Trophoblast cell (in vitro differentiated cells and primary cell): ENCODE measurements at regions not wholly inside any gene's neighbourhood (a gene's known extent, or its start where the extent isn't known, plus 50 kb on each side); places are given as distances from the start of the nearest gene placed in this dataset.

Source experiments
- DNase-seq, 2 donors: peaks; one replicate each; pipeline ENCODE4 v3.0.0-alpha.2; 2016
- H2AFZ ChIP-seq: 2 replicates; pipeline ENCODE4 v1.6.1; 2013; ENCODE audit warnings: low read length, moderate library complexity, mild to moderate bottlenecking; ENCODE audit not compliant: insufficient read depth, poor library complexity
- H2AK5ac ChIP-seq: 2 replicates; pipeline ENCODE4 v1.6.1; 2013; ENCODE audit warnings: mild to moderate bottlenecking, low read length
- H2BK120ac ChIP-seq: 2 replicates; pipeline ENCODE4 v1.6.1; 2013; ENCODE audit warnings: low read length, mild to moderate bottlenecking, moderate library complexity; ENCODE audit not compliant: insufficient read depth, poor library complexity
- H2BK12ac ChIP-seq: 2 replicates; pipeline ENCODE4 v1.6.1; 2013; ENCODE audit warnings: mild to moderate bottlenecking, low read length, moderate library complexity
- H2BK5ac ChIP-seq: 2 replicates; pipeline ENCODE4 v1.6.1; 2013; ENCODE audit warnings: low read length, low read depth, moderate library complexity, mild to moderate bottlenecking; ENCODE audit not compliant: poor library complexity
- H3K14ac ChIP-seq: 2 replicates; pipeline ENCODE4 v1.6.1; 2013; ENCODE audit warnings: mild to moderate bottlenecking, low read length
- H3K18ac ChIP-seq: 2 replicates; pipeline ENCODE4 v1.6.1; 2013; ENCODE audit warnings: mild to moderate bottlenecking, low read length
- H3K23ac ChIP-seq: 2 replicates; pipeline ENCODE4 v1.6.1; 2013; ENCODE audit warnings: low read length
- H3K27ac ChIP-seq: 2 replicates; pipeline ENCODE4 v1.5.1; 2013; ENCODE audit warnings: low read depth, mild to moderate bottlenecking, inconsistent platforms, low read length, moderate library complexity
- H3K27me3 ChIP-seq: 2 replicates; pipeline ENCODE4 v1.6.1; 2013; ENCODE audit warnings: inconsistent platforms, mild to moderate bottlenecking, low read length, moderate library complexity; ENCODE audit not compliant: insufficient read depth
- H3K36me3 ChIP-seq, 2 experiments: 1 replicate in 1 of 2; 2 replicates in 1 of 2; pipeline ENCODE4 v1.6.1; 2013; ENCODE audit warnings: low read length in 2 of 2, mild to moderate bottlenecking in 2 of 2, moderate library complexity in 1 of 2; ENCODE audit not compliant: insufficient read depth in 2 of 2, control insufficient read depth in 1 of 2
- H3K4ac ChIP-seq: 2 replicates; pipeline ENCODE4 v1.6.1; 2013; ENCODE audit warnings: low read depth, mild to moderate bottlenecking, low read length, moderate library complexity
- H3K4me1 ChIP-seq, 2 experiments: 1 replicate in 1 of 2; 2 replicates in 1 of 2; pipeline ENCODE4 v1.6.1; 2013; ENCODE audit warnings: low read length in 2 of 2, mild to moderate bottlenecking in 2 of 2, moderate library complexity in 1 of 2; ENCODE audit not compliant: insufficient read depth in 2 of 2, control insufficient read depth in 1 of 2
- H3K4me2 ChIP-seq: 2 replicates; pipeline ENCODE4 v1.6.1; 2013; ENCODE audit warnings: inconsistent platforms, mild to moderate bottlenecking, low read length, moderate library complexity
- H3K4me3 ChIP-seq: 2 replicates; pipeline ENCODE4 v1.5.1; 2013; ENCODE audit warnings: mild to moderate bottlenecking, low read depth, low read length, inconsistent platforms
- H3K79me1 ChIP-seq: one replicate; pipeline ENCODE4 v1.6.1; 2013; ENCODE audit warnings: low read length
- H3K79me2 ChIP-seq: 2 replicates; pipeline ENCODE4 v1.6.1; 2013; ENCODE audit warnings: low read length, mild to moderate bottlenecking; ENCODE audit not compliant: control insufficient read depth, insufficient read depth, poor library complexity
- H3K9ac ChIP-seq: 2 replicates; pipeline ENCODE4 v1.6.1; 2013; ENCODE audit warnings: mild to moderate bottlenecking, low read length
- H3K9me3 ChIP-seq: 2 replicates; pipeline ENCODE4 v1.6.1; 2013; ENCODE audit warnings: low read depth, mild to moderate bottlenecking, control low read depth, inconsistent platforms, low read length; ENCODE audit not compliant: insufficient read depth
- H4K12ac ChIP-seq: 2 replicates; pipeline ENCODE4 v1.6.1; 2013; ENCODE audit warnings: low read depth, mild to moderate bottlenecking, low read length, moderate library complexity
- H4K8ac ChIP-seq: 2 replicates; pipeline ENCODE4 v1.6.1; 2013; ENCODE audit warnings: low read depth, mild to moderate bottlenecking, low read length, moderate library complexity
- H4K91ac ChIP-seq: one replicate; pipeline ENCODE4 v1.6.1; 2013; ENCODE audit warnings: low read depth, mild to moderate bottlenecking, low read length, moderate library complexity
- WGBS: extraction: QIAGEN DNeasy Blood & Tissue Kit; methylation state at CpG from one replicate; pipeline ENCODE4 v1.1.7; 2013; ENCODE audit warnings: missing lambda C conversion rate; ENCODE audit not compliant: insufficient read length, insufficient coverage; ENCODE audit errors: extremely low coverage; 5-methylcytosine and 5-hydroxymethylcytosine counted together

DNA sequence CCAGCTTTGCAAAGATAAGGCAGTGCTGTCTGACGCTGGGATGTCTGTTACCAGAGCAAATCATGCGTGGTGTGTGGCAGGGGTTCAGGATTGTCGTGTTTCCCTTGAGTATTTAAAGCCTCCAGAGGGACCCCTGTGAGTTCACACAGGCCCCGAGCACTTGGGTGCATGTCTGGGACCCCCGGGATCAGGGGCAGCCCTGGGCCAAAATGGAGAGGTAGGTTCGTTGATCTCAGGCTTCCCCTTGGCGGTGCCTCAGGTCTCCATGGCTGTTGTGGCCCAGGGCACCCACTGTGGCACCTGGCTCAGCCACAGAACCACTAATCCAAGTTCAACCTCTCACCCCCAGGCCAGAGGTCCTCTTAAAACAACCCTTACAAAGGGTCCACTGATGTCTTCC is 523.1 kb upstream of the DPP6 start:
- no peak overlapping the region for H3K14ac ChIP-seq
- H4K91ac ChIP-seq: no peak overlapping the region
- no peaks in the 10 kb centered on the region for H3K27me3 ChIP-seq
- WGBS: no CpG with 5 or more reads among the region's 7 CpGs
- no peak overlapping the region for H2AK5ac ChIP-seq
- no peaks in the 10 kb centered on the region for H3K79me1 ChIP-seq
- H3K4ac ChIP-seq: no peak overlapping the region
- no peak overlapping the region for H3K23ac ChIP-seq
- peaks cover under 1 to 2% of the 10 kb centered on the region in 2 experiments for H3K4me1 ChIP-seq
- no peak overlapping the region for H4K8ac ChIP-seq
- H3K27ac ChIP-seq: no peak overlapping the region
- H3K4me2 ChIP-seq: no peak overlapping the region
- H2BK12ac ChIP-seq: no peak overlapping the region
- no peak overlapping the region for H2AFZ ChIP-seq
- H3K4me3 ChIP-seq: no peak overlapping the region
- H3K18ac ChIP-seq: no peak overlapping the region
- no peak overlapping the region for H2BK120ac ChIP-seq
- peaks cover 5% of the 10 kb centered on the region for H3K9me3 ChIP-seq
- no peaks in the 10 kb centered on the region for H3K79me2 ChIP-seq
- no peak overlapping the region for H2BK5ac ChIP-seq
- H3K36me3 ChIP-seq: no peaks in the 10 kb centered on the region
- DNase-seq: no peak
- H4K12ac ChIP-seq: no peak overlapping the region
- no peak overlapping the region for H3K9ac ChIP-seq

DNA sequence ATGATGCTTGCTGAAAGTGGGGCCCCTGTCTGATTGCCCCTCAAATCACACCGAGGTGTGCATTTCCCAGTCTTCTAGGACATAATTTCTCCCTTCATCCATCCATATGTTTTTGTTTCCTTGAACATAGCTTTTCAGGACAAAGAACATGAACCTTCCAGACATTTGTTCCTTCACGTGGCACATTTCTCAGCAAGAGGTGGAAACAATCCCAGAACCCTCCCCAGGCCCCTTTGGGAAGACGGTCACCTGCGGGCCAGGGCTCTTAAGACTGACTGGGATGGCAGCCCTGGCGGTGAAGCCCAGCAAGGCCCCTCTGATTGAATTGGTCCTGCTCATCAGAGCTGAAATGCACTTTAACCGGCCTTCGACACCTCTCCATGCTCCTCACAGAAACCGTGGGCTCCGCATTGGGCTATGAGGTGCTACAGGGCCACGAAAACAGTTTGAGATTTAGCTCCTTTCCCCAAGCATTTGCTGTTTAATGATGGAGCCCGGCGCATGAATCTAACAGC is 522.5 kb upstream of the DPP6 start:
- Histone ChIP-seq H3K14ac (no peak overlapping the region), H4K91ac (no peak overlapping the region), H3K27me3 (no peaks in the 10 kb centered on the region), H4K8ac (no peak overlapping the region), H2BK5ac (no peak overlapping the region), H4K12ac (no peak overlapping the region), H2BK120ac (no peak overlapping the region), H2AK5ac (no peak overlapping the region), H3K36me3 (no peaks in the 10 kb centered on the region), H3K79me1 (no peaks in the 10 kb centered on the region), H3K4me3 (no peak overlapping the region), H2AFZ (no peak overlapping the region), H3K9me3 (peaks cover 5% of the 10 kb centered on the region), H3K4me1 (no peaks in the 10 kb centered on the region), H3K9ac (no peak overlapping the region), H2BK12ac (no peak overlapping the region), H3K4ac (no peak overlapping the region), H3K18ac (no peak overlapping the region), H3K4me2 (no peak overlapping the region), H3K23ac (no peak overlapping the region), H3K27ac (no peak overlapping the region), H3K79me2 (no peaks in the 10 kb centered on the region)
- no peak for DNase-seq
- WGBS: no CpG with 5 or more reads among the region's 12 CpGs

DNA sequence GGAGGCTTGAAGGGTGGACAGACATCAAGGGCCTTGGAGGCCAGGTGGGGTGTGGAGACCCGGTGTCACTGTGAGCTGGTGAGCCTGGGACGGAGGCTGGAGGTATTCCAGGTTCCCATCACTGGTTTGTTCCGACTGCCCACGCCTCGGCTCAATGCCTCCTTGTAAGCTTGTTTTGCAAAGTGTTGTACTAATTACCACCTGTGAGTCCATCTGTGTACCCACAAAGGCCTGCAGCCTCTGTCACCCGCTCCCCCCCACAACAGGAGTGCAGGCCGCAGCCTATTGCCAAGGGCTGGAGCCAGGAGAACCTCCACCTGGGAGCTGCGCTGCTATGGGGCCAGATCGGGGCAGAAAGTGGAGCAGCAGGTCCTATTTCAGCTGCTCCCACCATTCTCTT is 521.8 kb upstream of the DPP6 start:
- Histone ChIP-seq H2AFZ (no peak overlapping the region), H2BK5ac (no peak overlapping the region), H3K9me3 (peaks cover 4% of the 10 kb centered on the region), H2AK5ac (no peak overlapping the region), H3K9ac (no peak overlapping the region), H3K4ac (no peak overlapping the region), H4K12ac (no peak overlapping the region), H2BK12ac (no peak overlapping the region), H3K79me2 (no peaks in the 10 kb centered on the region), H3K23ac (no peak overlapping the region), H3K18ac (no peak overlapping the region), H3K4me3 (no peak overlapping the region), H3K27me3 (no peaks in the 10 kb centered on the region), H2BK120ac (no peak overlapping the region), H3K4me1 (no peaks in the 10 kb centered on the region), H3K36me3 (no peaks in the 10 kb centered on the region), H3K4me2 (no peak overlapping the region), H4K8ac (no peak overlapping the region), H3K27ac (no peak overlapping the region), H3K14ac (no peak overlapping the region), H3K79me1 (no peaks in the 10 kb centered on the region), H4K91ac (no peak overlapping the region)
- DNase-seq: no peak
- WGBS: no CpG with 5 or more reads among the region's 9 CpGs

DNA sequence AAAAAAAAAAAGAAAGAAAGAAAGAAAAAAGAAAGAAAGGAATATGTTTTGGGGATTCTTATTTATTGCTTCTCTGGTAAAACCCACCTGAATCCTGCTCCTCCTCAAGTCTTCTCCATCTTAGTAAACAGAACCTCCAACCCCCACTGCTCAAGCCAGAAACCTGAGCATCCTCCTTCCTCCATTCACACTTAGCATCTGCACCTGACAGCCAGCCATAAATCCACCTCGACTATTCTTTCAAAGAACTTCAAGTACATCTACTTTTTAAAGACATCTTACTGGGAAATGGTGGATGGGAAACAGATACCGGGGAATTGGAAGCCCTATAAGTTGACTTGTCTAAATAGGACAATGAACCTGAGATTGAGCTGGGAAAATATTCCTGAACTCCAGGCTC is 519.9 kb upstream of the DPP6 start:
- H3K9me3 ChIP-seq: peaks cover 1% of the 10 kb centered on the region
- no CpG with 5 or more reads among the region's 2 CpGs for WGBS
- no peak overlapping the region for H2BK5ac ChIP-seq

More for the DNA sequence above, 519.9 kb upstream of the DPP6 start:
- Histone ChIP-seq H3K23ac (no peak overlapping the region), H3K4me3 (no peak overlapping the region), H3K4ac (no peak overlapping the region), H3K18ac (no peak overlapping the region), H4K12ac (no peak overlapping the region), H3K14ac (no peak overlapping the region), H3K36me3 (no peaks in the 10 kb centered on the region), H4K8ac (no peak overlapping the region), H3K4me2 (no peak overlapping the region), H2BK12ac (no peak overlapping the region), H3K27me3 (no peaks in the 10 kb centered on the region), H4K91ac (no peak overlapping the region), H3K4me1 (no peaks in the 10 kb centered on the region), H2AK5ac (no peak overlapping the region), H2AFZ (no peak overlapping the region), H2BK120ac (no peak overlapping the region), H3K27ac (no peak overlapping the region), H3K9ac (no peak overlapping the region), H3K79me2 (no peaks in the 10 kb centered on the region), H3K79me1 (no peaks in the 10 kb centered on the region)
- no peak for DNase-seq
